ENCODE measurements at regions not wholly inside any gene's neighbourhood (a gene's known extent, or its start where the extent isn't known, plus 50 kb on each side); places are given as distances from the start of the nearest gene placed in this dataset.

DNA sequence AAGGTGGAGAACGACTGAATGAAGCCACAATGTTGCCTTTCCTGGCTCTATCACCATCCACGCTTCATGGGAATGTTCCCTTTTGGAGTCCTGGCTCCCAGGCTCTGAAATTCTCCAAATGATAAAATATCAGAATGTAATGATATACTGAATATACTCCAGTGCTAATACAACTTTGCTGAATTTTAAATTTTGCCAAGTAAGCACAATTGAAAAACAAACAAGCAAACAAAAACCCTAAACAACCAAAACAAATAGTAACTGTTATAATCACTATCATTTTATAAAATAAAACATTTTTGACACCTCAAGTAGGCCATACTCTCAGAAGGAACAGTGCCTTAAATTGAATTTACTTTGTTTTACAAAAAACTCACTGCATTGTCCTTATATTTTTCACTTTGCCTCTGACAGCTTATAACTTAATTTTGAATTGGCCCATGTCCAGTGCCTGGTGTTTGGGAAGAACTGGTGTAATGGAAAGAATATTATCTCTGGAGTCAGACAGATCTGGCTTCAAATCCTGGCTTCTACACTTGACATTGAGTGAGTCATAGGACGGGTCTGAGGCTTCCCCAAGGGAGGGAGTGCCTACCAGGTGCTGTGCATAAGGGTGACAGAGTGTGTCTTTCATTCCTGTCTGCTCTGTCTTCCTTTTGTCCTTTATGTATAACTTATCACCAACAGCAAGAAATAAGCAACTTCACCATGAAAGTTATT lies 698.3 kb downstream of the EPM2A start:
- H4K20me1 ChIP-seq (ENCODE audit: insufficient read depth, low read length) = no peaks in the 10 kb centered on the region
- H3K4me1 ChIP-seq (ENCODE audit: low read length) = no peaks in the 10 kb centered on the region
- no peaks in the 10 kb centered on the region for H3K36me3 ChIP-seq (replicated peaks; ENCODE audit: insufficient read depth, low read length)
- no peak overlapping the region for H3K4me2 ChIP-seq (ENCODE audit: low read depth, low read length)
- no peaks in the 10 kb centered on the region for H3K9me3 ChIP-seq (replicated peaks; ENCODE audit: insufficient read depth, low read length)
- H2AFZ ChIP-seq (ENCODE audit: low read length) = no peak overlapping the region
- DNase-seq = no peak
- H3F3A ChIP-seq (ENCODE audit: insufficient read depth, low read length) = no peaks in the 10 kb centered on the region
- H3K79me2 ChIP-seq (ENCODE audit: low read length) = no peaks in the 10 kb centered on the region
- H3K9me2 ChIP-seq (replicated peaks; ENCODE audit: insufficient read depth, low read length) = no peaks in the 10 kb centered on the region
- H3K27me3 ChIP-seq (replicated peaks; ENCODE audit: insufficient read depth, low read length) = no peaks in the 10 kb centered on the region
- H3K27ac ChIP-seq (ENCODE audit: low read length) = no peak overlapping the region
- TF ChIP-seq EZH2phosphoT487 (IDR thresholded peaks at IDR 0.05; ENCODE audit: low read length) = no peak
- no peak for TF ChIP-seq EZH2 (optimal IDR thresholded peaks at IDR 0.05; ENCODE audit: low read depth, low read length)
- TF ChIP-seq, protein P1, sequence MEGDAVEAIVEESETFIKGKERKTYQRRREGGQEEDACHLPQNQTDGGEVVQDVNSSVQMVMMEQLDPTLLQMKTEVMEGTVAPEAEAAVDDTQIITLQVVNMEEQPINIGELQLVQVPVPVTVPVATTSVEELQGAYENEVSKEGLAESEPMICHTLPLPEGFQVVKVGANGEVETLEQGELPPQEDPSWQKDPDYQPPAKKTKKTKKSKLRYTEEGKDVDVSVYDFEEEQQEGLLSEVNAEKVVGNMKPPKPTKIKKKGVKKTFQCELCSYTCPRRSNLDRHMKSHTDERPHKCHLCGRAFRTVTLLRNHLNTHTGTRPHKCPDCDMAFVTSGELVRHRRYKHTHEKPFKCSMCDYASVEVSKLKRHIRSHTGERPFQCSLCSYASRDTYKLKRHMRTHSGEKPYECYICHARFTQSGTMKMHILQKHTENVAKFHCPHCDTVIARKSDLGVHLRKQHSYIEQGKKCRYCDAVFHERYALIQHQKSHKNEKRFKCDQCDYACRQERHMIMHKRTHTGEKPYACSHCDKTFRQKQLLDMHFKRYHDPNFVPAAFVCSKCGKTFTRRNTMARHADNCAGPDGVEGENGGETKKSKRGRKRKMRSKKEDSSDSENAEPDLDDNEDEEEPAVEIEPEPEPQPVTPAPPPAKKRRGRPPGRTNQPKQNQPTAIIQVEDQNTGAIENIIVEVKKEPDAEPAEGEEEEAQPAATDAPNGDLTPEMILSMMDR (IDR thresholded peaks at IDR 0.05; ENCODE audit: low read length) = no peak
- no peak overlapping the region for H3K4me3 ChIP-seq (ENCODE audit: low read length)
- H3K9ac ChIP-seq (ENCODE audit: low read length) = no peak overlapping the region

GRCh38 chr6:145042559-145042958 lies 692.8 kb downstream of the EPM2A start:
- Histone ChIP-seq H3K4me3 (ENCODE audit: low read length) (no peak overlapping the region), H3K4me1 (ENCODE audit: low read length) (0 out of 2 replicates have a peak, but pooled peaks cover 3% of the 10 kb centered on the region), H3K36me3 (replicated peaks; ENCODE audit: insufficient read depth, low read length) (no peaks in the 10 kb centered on the region), H3K27ac (ENCODE audit: low read length) (no peak overlapping the region), H2AFZ (ENCODE audit: low read length) (no peak overlapping the region), H3K4me2 (ENCODE audit: low read depth, low read length) (no peak overlapping the region), H4K20me1 (ENCODE audit: insufficient read depth, low read length) (no peaks in the 10 kb centered on the region), H3K9me3 (replicated peaks; ENCODE audit: insufficient read depth, low read length) (no peaks in the 10 kb centered on the region), H3F3A (ENCODE audit: insufficient read depth, low read length) (no peaks in the 10 kb centered on the region), H3K9me2 (replicated peaks; ENCODE audit: insufficient read depth, low read length) (no peaks in the 10 kb centered on the region), H3K27me3 (replicated peaks; ENCODE audit: insufficient read depth, low read length) (no peaks in the 10 kb centered on the region), H3K79me2 (ENCODE audit: low read length) (no peaks in the 10 kb centered on the region), H3K9ac (ENCODE audit: low read length) (no peak overlapping the region)
- TF ChIP-seq EZH2 (optimal IDR thresholded peaks at IDR 0.05; ENCODE audit: low read depth, low read length) = no peak
- no peak for TF ChIP-seq EZH2phosphoT487 (IDR thresholded peaks at IDR 0.05; ENCODE audit: low read length)
- TF ChIP-seq, protein P1 (IDR thresholded peaks at IDR 0.05; ENCODE audit: low read length) = no peak; the same call in 1 of the 2 replicates
- DNase-seq = no peak

DNA sequence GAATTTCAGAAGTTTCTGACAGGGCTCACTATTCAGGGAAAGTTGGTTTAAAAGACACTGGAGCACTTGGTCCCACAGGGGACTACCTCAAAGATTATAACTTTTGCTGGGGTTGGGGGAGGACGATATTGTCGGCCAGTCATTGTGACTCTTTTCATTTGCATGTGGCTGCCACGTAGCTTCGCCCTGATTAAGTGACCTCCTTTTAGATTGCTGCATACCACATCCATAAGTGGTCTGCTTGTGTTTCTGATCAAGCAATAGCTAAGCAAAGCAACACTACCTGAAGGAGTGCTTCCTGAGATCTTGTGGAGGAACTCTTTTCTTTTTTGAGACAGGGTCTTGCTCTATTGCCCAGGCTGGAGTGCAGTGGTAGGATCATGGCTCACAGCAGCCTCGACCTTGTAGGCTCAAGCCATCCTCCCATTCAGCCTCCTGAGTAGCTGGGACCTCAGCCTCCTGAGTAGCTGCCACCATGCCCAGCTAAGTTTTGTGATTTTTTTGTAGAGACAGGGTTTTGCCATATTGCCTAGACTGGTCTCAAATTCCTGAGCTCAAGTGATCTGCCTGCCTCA lies 691.3 kb downstream of the EPM2A start:
- H3K4me1 ChIP-seq (ENCODE audit: low read length) = 0 out of 2 replicates have a peak, but pooled peaks cover 3% of the 10 kb centered on the region
- no peaks in the 10 kb centered on the region for H3K9me2 ChIP-seq (replicated peaks; ENCODE audit: insufficient read depth, low read length)
- H2AFZ ChIP-seq (ENCODE audit: low read length) = no peak overlapping the region
- no peaks in the 10 kb centered on the region for H3K79me2 ChIP-seq (ENCODE audit: low read length)
- H3K36me3 ChIP-seq (replicated peaks; ENCODE audit: insufficient read depth, low read length) = no peaks in the 10 kb centered on the region
- H4K20me1 ChIP-seq (ENCODE audit: insufficient read depth, low read length) = no peaks in the 10 kb centered on the region
- H3K9me3 ChIP-seq (replicated peaks; ENCODE audit: insufficient read depth, low read length) = no peaks in the 10 kb centered on the region
- H3K27ac ChIP-seq (ENCODE audit: low read length) = no peak overlapping the region
- no peak overlapping the region for H3K9ac ChIP-seq (ENCODE audit: low read length)
- DNase-seq = no peak
- no peak overlapping the region for H3K4me2 ChIP-seq (ENCODE audit: low read depth, low read length)
- no peaks in the 10 kb centered on the region for H3F3A ChIP-seq (ENCODE audit: insufficient read depth, low read length)
- TF ChIP-seq EZH2 (optimal IDR thresholded peaks at IDR 0.05; ENCODE audit: low read depth, low read length) = no peak
- TF ChIP-seq, protein P1 (IDR thresholded peaks at IDR 0.05; ENCODE audit: low read length) = no peak
- TF ChIP-seq EZH2phosphoT487 (IDR thresholded peaks at IDR 0.05; ENCODE audit: low read length) = no peak
- H3K27me3 ChIP-seq (replicated peaks; ENCODE audit: insufficient read depth, low read length) = no peaks in the 10 kb centered on the region
- no peak overlapping the region for H3K4me3 ChIP-seq (ENCODE audit: low read length)
